ENCODE measurements at regions not wholly inside any gene's neighbourhood (a gene's known extent, or its start where the extent isn't known, plus 50 kb on each side); places are given as distances from the start of the nearest gene placed in this dataset.

GRCh38 chr13:48910686-48911085 is 65.0 kb upstream of the FNDC3A start:
- H3K18ac ChIP-seq (ENCODE audit: extremely low read depth, low read length), result no peak overlapping the region
- H3K36me3 ChIP-seq (ENCODE audit: control insufficient read depth in 2 of 4, insufficient read depth in 4 of 4, low read length in 3 of 4), result no peaks in the 10 kb centered on the region
- H3K4ac ChIP-seq (replicated peaks; ENCODE audit: insufficient read length, low read depth, low read length), result no peak overlapping the region
- no peak overlapping the region for H2AK5ac ChIP-seq (ENCODE audit: low read depth, low read length)
- H2BK5ac ChIP-seq (ENCODE audit: low read depth, low read length), result no peak overlapping the region
- no peaks in the 10 kb centered on the region for H3K9me3 ChIP-seq (ENCODE audit: insufficient read depth in 2 of 2, low read depth in 1 of 2, low read length in 1 of 2)
- ChIA-PET CTCF (ENCODE audit: partially characterized antibody) (no interaction called here), POLR2A (ENCODE audit: partially characterized antibody) (no interaction called here)
- H2BK12ac ChIP-seq (ENCODE audit: low read depth, low read length), result no peak overlapping the region
- H3K9ac ChIP-seq (replicated peaks in 1 of 4; ENCODE audit: extremely low read depth in 1 of 4, low read depth in 3 of 4, low read length in 3 of 4), result no peak overlapping the region
- no peak overlapping the region for H2AFZ ChIP-seq (ENCODE audit: low read length)
- no peak overlapping the region for H3K27ac ChIP-seq (ENCODE audit: low read depth, low read length)
- no peaks in the 10 kb centered on the region; a peak in 1 of 7 replicates for H3K4me1 ChIP-seq (replicated peaks in 1 of 4; ENCODE audit: control insufficient read depth in 3 of 4, insufficient read depth in 4 of 4, low read length in 3 of 4)
- no peak overlapping the region for H2BK15ac ChIP-seq (ENCODE audit: low read length)
- H2BK120ac ChIP-seq (replicated peaks; ENCODE audit: low read depth, low read length), result no peak overlapping the region
- no peak overlapping the region for H3K4me3 ChIP-seq (ENCODE audit: extremely low read depth in 1 of 4, insufficient read depth in 2 of 4, low read depth in 3 of 4, low read length in 4 of 4)
- TF ChIP-seq HDAC6 (IDR thresholded peaks at IDR 0.05; ENCODE audit: low read depth, low read length) (no peak), CHD1 (IDR thresholded peaks at IDR 0.05; ENCODE audit: low read depth, low read length) (no peak), RFX5 (IDR thresholded peaks at IDR 0.05; ENCODE audit: borderline replicate concordance, low read depth, low read length) (no peak), RBBP5 (IDR thresholded peaks at IDR 0.05; ENCODE audit: borderline replicate concordance, low read depth, low read length) (no peak), CTBP2 (IDR thresholded peaks at IDR 0.05; ENCODE audit: borderline replicate concordance, insufficient read depth, insufficient read length, low read length) (no peak), ASH2L (IDR thresholded peaks at IDR 0.05; ENCODE audit: low read length) (no peak), SRF (IDR thresholded peaks at IDR 0.05; ENCODE audit: low read depth, low read length) (no peak), EP300 (IDR thresholded peaks at IDR 0.05; ENCODE audit: borderline replicate concordance in 1 of 2, low read depth in 2 of 2, low read length in 2 of 2) (no peak), CHD2 (IDR thresholded peaks at IDR 0.05; ENCODE audit: low read length) (no peak)
- no peak overlapping the region for H4K8ac ChIP-seq (ENCODE audit: extremely low read depth, insufficient read depth, low read length)
- no peaks in the 10 kb centered on the region for H3K79me2 ChIP-seq (ENCODE audit: control insufficient read depth in 1 of 2, insufficient read depth in 2 of 2, low read length in 2 of 2)
- FAIRE-seq (no peak), DNase-seq (ENCODE audit: low read depth in 1 of 2, low spot score in 2 of 2) (no peak)
- no peak overlapping the region for H3K4me2 ChIP-seq (ENCODE audit: insufficient read depth in 1 of 2, low read depth in 2 of 2, low read length in 2 of 2)
- no peak overlapping the region for H3K23ac ChIP-seq (ENCODE audit: insufficient read length)
- peaks cover 0 to 1% (median 0%) of the 10 kb centered on the region in 4 experiments; a peak in 1 of 7 replicates for H3K27me3 ChIP-seq (replicated peaks in 1 of 4; ENCODE audit: control insufficient read depth in 3 of 4, extremely low read depth in 1 of 4, insufficient read depth in 3 of 4, low read length in 3 of 4)
- H3K56ac ChIP-seq (replicated peaks; ENCODE audit: insufficient read length, low read depth, low read length), result no peak overlapping the region
- WGBS, 2 experiments (ENCODE audit: extremely low coverage in 1 of 2, insufficient coverage in 1 of 2, insufficient read length in 1 of 2, insufficient replicate concordance in 2 of 2, low coverage in 1 of 2, low lambda C conversion rate in 2 of 2, missing lambda C conversion rate in 1 of 2), result 39% methylated on average over 2 of the region's 2 CpGs; no CpG with 5 or more reads in 1 of the 2 experiments
- no peaks in the 10 kb centered on the region for H4K20me1 ChIP-seq (replicated peaks in 1 of 2; ENCODE audit: control insufficient read depth in 1 of 2, insufficient read depth in 2 of 2, low read length in 2 of 2)
- H3K14ac ChIP-seq (ENCODE audit: insufficient read length), result no peak overlapping the region
- H3K23me2 ChIP-seq (ENCODE audit: low read depth, low read length), result no peaks in the 10 kb centered on the region
- H4K5ac ChIP-seq (ENCODE audit: insufficient read length, low read depth, low read length), result no peak overlapping the region
- no peaks in the 10 kb centered on the region for H3K79me1 ChIP-seq (ENCODE audit: low read depth, low read length)
- no peak overlapping the region for H2BK20ac ChIP-seq (ENCODE audit: low read length)
- H4K91ac ChIP-seq (replicated peaks; ENCODE audit: insufficient read length, low read length), result no peak overlapping the region
